HG03558 (cell line): ENCODE measurements at regions not wholly inside any gene's neighbourhood (a gene's known extent, or its start where the extent isn't known, plus 50 kb on each side); places are given as distances from the start of the nearest gene placed in this dataset.

ENCODE experiments used
- ATAC-seq: cut with Tn5 transposase; IDR thresholded peaks from one replicate; pipeline ENCODE4 v1.9.1; 2021; ENCODE audit warnings: moderate number of reproducible peaks; ENCODE audit not compliant: unreplicated experiment; ENCODE audit errors: extremely low read depth

- no peak for ATAC-seq
Measured at GRCh38 chr14:43249116-43249515, 1258.0 kb downstream of the FSCB start.

GRCh38 chr14:43247877-43248276 is 1259.2 kb downstream of the FSCB start:
- no peak for ATAC-seq

GRCh38 chr14:43244142-43244625 is 1262.9 kb downstream of the FSCB start:
- ATAC-seq = no peak

- no peak for ATAC-seq
Measured at GRCh38 chr14:43243168-43243567, 1263.9 kb downstream of the FSCB start.

- ATAC-seq = no peak
Measured at GRCh38 chr14:43232261-43232660, 1274.8 kb downstream of the FSCB start.

- ATAC-seq = no peak
Measured at GRCh38 chr14:43215524-43215923, 1291.6 kb downstream of the FSCB start.

GRCh38 chr14:43207189-43207588 is 1299.9 kb downstream of the FSCB start:
- ATAC-seq = no peak

- ATAC-seq = no peak
Measured at GRCh38 chr14:43204816-43205215, 1302.3 kb downstream of the FSCB start.

GRCh38 chr14:43200519-43200918 is 1306.6 kb downstream of the FSCB start:
- ATAC-seq = no peak

- no peak for ATAC-seq
Measured at GRCh38 chr14:43198465-43198864, 1308.6 kb downstream of the FSCB start.

- no peak for ATAC-seq
Measured at GRCh38 chr14:43184540-43184939, 1322.5 kb downstream of the FSCB start.

- no peak for ATAC-seq
Measured at GRCh38 chr14:43183916-43184315, 1323.2 kb downstream of the FSCB start.

- ATAC-seq = no peak
Measured at GRCh38 chr14:43175896-43176295, 1331.2 kb downstream of the FSCB start.

GRCh38 chr14:43172899-43173548 is 1334.1 kb downstream of the FSCB start:
- no peak for ATAC-seq

- ATAC-seq = no peak
Measured at GRCh38 chr14:43169722-43170121, 1337.4 kb downstream of the FSCB start.

- ATAC-seq = no peak
Measured at GRCh38 chr14:43168371-43168925, 1338.6 kb downstream of the FSCB start.

- no peak for ATAC-seq
Measured at GRCh38 chr14:43166163-43166562, 1340.9 kb downstream of the FSCB start.

- ATAC-seq = no peak
Measured at GRCh38 chr14:43165651-43166050, 1341.4 kb downstream of the FSCB start.

GRCh38 chr14:43161477-43161876 is 1345.6 kb downstream of the FSCB start:
- no peak for ATAC-seq

- no peak for ATAC-seq
Measured at GRCh38 chr14:43157661-43158060, 1349.4 kb downstream of the FSCB start.

GRCh38 chr14:43155924-43156323 is 1351.2 kb downstream of the FSCB start:
- no peak for ATAC-seq

- no peak for ATAC-seq
Measured at GRCh38 chr14:43155258-43155657, 1351.8 kb downstream of the FSCB start.
